Prostate gland (tissue), 2 donors: ENCODE measurements at regions not wholly inside any gene's neighbourhood (a gene's known extent, or its start where the extent isn't known, plus 50 kb on each side); places are given as distances from the start of the nearest gene placed in this dataset.
"Not testable (repeated sequence)": the region's sequence is repeated elsewhere in the genome, so short reads cannot be mapped to it uniquely, and the experiment has no call there.

Experiments
- POLR2A ChIP-seq: fragments of 450-650 bp; IDR thresholded peaks from one replicate; pipeline ENCODE4 v1.6.1; 2016; ENCODE audit warnings: antibody characterized with exemption, mild to moderate bottlenecking
- POLR2AphosphoS5 ChIP-seq: sonication (generic); formaldehyde crosslinking; IDR thresholded peaks from one replicate; pipeline ENCODE4 v1.6.1; 2017; ENCODE audit warnings: antibody characterized with exemption
- TF ChIP-seq, protein P1 (sequence below), 4 experiments: fragments of 200-600 bp in 2 of 4; fragments of 450-650 bp in 2 of 4; sonication (generic) in 2 of 4; IDR thresholded peaks; 1 replicate in 3 of 4; 2 replicates in 1 of 4; pipeline ENCODE4 v1.5.1; 2016 to 2019; ENCODE audit warnings: antibody characterized with exemption in 4 of 4, mild to moderate bottlenecking in 2 of 4, moderate library complexity in 2 of 4

GRCh38 chr12:9354009-9354754, 146.0 kb upstream of the PZP start:
- TF ChIP-seq, protein P1, sequence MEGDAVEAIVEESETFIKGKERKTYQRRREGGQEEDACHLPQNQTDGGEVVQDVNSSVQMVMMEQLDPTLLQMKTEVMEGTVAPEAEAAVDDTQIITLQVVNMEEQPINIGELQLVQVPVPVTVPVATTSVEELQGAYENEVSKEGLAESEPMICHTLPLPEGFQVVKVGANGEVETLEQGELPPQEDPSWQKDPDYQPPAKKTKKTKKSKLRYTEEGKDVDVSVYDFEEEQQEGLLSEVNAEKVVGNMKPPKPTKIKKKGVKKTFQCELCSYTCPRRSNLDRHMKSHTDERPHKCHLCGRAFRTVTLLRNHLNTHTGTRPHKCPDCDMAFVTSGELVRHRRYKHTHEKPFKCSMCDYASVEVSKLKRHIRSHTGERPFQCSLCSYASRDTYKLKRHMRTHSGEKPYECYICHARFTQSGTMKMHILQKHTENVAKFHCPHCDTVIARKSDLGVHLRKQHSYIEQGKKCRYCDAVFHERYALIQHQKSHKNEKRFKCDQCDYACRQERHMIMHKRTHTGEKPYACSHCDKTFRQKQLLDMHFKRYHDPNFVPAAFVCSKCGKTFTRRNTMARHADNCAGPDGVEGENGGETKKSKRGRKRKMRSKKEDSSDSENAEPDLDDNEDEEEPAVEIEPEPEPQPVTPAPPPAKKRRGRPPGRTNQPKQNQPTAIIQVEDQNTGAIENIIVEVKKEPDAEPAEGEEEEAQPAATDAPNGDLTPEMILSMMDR (IDR thresholded peaks at IDR 0.05) = not testable (repeated sequence)
- not testable (repeated sequence) for TF ChIP-seq POLR2A, POLR2AphosphoS5
